22Rv1 (cell line): ENCODE measurements at regions not wholly inside any gene's neighbourhood (a gene's known extent, or its start where the extent isn't known, plus 50 kb on each side); places are given as distances from the start of the nearest gene placed in this dataset.

Experiments used
- H3K27ac ChIP-seq: fragments of 450-650 bp; 2 replicates; pipeline ENCODE4 v1.5.1; 2017
- CTCF ChIP-seq: fragments of 450-650 bp; IDR thresholded peaks from 2 replicates; pipeline ENCODE4 v1.5.1; 2017; ENCODE audit warnings: mild to moderate bottlenecking
- ZFX ChIP-seq: fragments of 450-650 bp; IDR thresholded peaks from 2 replicates; pipeline ENCODE4 v1.6.1; 2017; ENCODE audit warnings: antibody characterized with exemption, borderline replicate concordance

- no peak overlapping the region for H3K27ac ChIP-seq
- TF ChIP-seq CTCF (no peak), ZFX (no peak)
Measured at GRCh38 chr9:86470326-86470725, 116.1 kb upstream of the TUT7 start.

- no peak for TF ChIP-seq ZFX
- TF ChIP-seq CTCF, result no peak
- H3K27ac ChIP-seq, result no peak overlapping the region
Measured at GRCh38 chr9:86469476-86470250, 115.5 kb upstream of the TUT7 start.

GRCh38 chr9:86464242-86464641, 110.0 kb upstream of the TUT7 start:
- TF ChIP-seq ZFX (no peak), CTCF (no peak)
- H3K27ac ChIP-seq, result no peak overlapping the region

- no peak overlapping the region for H3K27ac ChIP-seq
- TF ChIP-seq CTCF, result no peak
- no peak for TF ChIP-seq ZFX
Measured at GRCh38 chr9:86460216-86461002, 106.2 kb upstream of the TUT7 start.

- no peak overlapping the region for H3K27ac ChIP-seq
- no peak for TF ChIP-seq ZFX
- no peak for TF ChIP-seq CTCF
Measured at GRCh38 chr9:86459599-86460155, 105.5 kb upstream of the TUT7 start.

GRCh38 chr9:86459191-86459590, 105.0 kb upstream of the TUT7 start:
- no peak overlapping the region for H3K27ac ChIP-seq
- no peak for TF ChIP-seq ZFX
- TF ChIP-seq CTCF, result no peak
